WERI-Rb-1 (cell line): ENCODE measurements at regions not wholly inside any gene's neighbourhood (a gene's known extent, or its start where the extent isn't known, plus 50 kb on each side); places are given as distances from the start of the nearest gene placed in this dataset.

Experiments
- DNase-seq: peaks from one replicate; pipeline ENCODE4 v3.0.0-alpha.2; 2020
- H3K27ac ChIP-seq: fragments of 250-450 bp; sonication (Bioruptor Pico); 2 replicates; pipeline ENCODE4 v1.5.1; 2020; ENCODE audit warnings: mild to moderate bottlenecking, moderate library complexity
- H3K27me3 ChIP-seq: fragments of 250-450 bp; sonication (Bioruptor Pico); 2 replicates; pipeline ENCODE4 v1.5.1; 2021; ENCODE audit warnings: mild to moderate bottlenecking, low read depth, moderate library complexity; ENCODE audit not compliant: insufficient read depth, severe bottlenecking
- H3K36me3 ChIP-seq: fragments of 250-450 bp; sonication (Bioruptor Pico); 2 replicates; pipeline ENCODE4 v1.5.1; 2020; ENCODE audit warnings: mild to moderate bottlenecking, moderate library complexity
- H3K4me3 ChIP-seq: 2 replicates; pipeline ENCODE4 v1.5.1; 2011; ENCODE audit warnings: low read depth, mild to moderate bottlenecking, control low read depth, low read length
- H3K9me3 ChIP-seq: fragments of 250-450 bp; sonication (Bioruptor Pico); 2 replicates; pipeline ENCODE4 v1.5.1; 2021; ENCODE audit warnings: mild to moderate bottlenecking, moderate library complexity; ENCODE audit not compliant: severe bottlenecking
- TF ChIP-seq, protein P1 (sequence below): IDR thresholded peaks from 2 replicates; pipeline ENCODE4 v1.5.1; 2011; ENCODE audit warnings: low read depth, mild to moderate bottlenecking, control low read depth, inconsistent platforms, low read length

- Histone ChIP-seq H3K36me3 (no peaks in the 10 kb centered on the region), H3K4me3 (no peak overlapping the region), H3K27me3 (no peaks in the 10 kb centered on the region), H3K27ac (no peak overlapping the region; the same call in 1 of the 2 replicates), H3K9me3 (peaks cover 2% of the 10 kb centered on the region)
- TF ChIP-seq, protein P1, sequence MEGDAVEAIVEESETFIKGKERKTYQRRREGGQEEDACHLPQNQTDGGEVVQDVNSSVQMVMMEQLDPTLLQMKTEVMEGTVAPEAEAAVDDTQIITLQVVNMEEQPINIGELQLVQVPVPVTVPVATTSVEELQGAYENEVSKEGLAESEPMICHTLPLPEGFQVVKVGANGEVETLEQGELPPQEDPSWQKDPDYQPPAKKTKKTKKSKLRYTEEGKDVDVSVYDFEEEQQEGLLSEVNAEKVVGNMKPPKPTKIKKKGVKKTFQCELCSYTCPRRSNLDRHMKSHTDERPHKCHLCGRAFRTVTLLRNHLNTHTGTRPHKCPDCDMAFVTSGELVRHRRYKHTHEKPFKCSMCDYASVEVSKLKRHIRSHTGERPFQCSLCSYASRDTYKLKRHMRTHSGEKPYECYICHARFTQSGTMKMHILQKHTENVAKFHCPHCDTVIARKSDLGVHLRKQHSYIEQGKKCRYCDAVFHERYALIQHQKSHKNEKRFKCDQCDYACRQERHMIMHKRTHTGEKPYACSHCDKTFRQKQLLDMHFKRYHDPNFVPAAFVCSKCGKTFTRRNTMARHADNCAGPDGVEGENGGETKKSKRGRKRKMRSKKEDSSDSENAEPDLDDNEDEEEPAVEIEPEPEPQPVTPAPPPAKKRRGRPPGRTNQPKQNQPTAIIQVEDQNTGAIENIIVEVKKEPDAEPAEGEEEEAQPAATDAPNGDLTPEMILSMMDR, result no peak
- DNase-seq, result no peak
Observed at GRCh38 chr16:9371713-9372448, 280.4 kb downstream of the HAPSTR1 start.

DNA sequence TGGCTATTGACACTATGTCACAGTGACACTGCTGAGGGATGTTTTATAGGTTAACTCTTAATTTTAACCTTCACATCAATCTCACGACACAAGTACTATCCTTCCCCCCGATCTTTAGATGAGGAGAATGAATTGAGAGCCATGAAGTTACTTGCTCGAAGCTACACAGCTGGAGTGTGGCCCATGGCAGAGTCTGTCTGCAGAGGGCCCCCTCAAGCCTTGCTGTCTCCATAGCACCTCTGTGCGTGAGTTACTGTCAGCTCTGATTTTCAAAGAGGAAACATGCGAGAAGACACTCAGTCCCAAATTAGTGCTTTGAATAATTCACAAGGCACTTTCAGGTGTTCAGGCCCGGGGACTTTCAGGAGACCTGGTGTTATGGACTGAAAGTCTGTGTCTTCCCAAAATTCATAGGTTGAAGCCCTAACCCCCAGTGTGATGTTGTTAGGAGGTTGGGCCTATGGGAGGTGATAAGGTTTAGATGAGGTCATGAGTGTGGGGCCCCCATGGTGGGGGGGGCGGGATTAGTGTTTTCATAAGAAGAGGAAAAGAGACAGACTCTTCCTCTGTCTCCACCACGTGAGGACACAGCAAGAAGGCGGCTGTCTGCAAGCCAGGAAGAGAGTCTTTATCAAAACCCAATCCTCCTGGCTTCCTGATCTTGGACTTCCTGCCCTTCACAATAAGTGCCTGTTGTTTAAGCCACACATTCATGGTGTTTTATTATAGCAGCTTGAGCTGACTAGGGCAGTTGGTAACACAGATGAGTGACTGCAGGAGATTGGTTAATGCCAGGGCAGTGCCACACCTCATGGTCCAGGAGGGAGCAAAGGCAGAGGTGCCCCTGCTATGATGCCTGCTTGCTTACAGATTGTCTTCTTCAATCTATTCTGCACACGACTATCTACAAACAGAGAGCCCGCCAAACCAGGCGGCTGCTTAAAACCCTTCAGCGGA, 281.8 kb downstream of the HAPSTR1 start:
- Histone ChIP-seq H3K36me3 (no peaks in the 10 kb centered on the region), H3K4me3 (no peak overlapping the region), H3K27ac (peak overlapping the region; percentile 68), H3K9me3 (peaks cover 2% of the 10 kb centered on the region), H3K27me3 (no peaks in the 10 kb centered on the region)
- TF ChIP-seq, protein P1, result peak; percentile 56
- peak; percentile 79 for DNase-seq

DNA sequence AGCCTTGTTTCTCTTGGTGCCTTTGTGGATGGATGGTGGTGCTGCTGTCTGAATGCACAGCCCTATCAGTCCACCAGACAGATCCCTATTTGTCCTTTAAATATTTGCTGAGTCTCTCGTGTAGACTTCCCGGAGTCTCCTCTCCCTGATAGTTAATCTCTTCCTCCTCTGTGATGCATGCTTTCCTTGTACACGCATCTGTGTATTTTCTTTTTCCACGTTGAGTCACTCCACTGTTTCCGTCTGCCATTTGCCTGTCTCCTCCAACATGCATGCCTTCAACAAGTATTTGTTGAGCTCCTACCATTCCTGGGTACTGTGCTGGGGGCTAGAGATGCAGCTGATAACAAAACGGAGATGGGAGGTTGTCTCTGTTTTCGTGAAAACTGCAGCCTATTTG, 282.6 kb downstream of the HAPSTR1 start:
- TF ChIP-seq, protein P1, result no peak
- no peaks in the 10 kb centered on the region for H3K36me3 ChIP-seq
- H3K9me3 ChIP-seq, result peaks cover 2% of the 10 kb centered on the region
- DNase-seq, result no peak
- no peak overlapping the region for H3K4me3 ChIP-seq
- H3K27ac ChIP-seq, result peak overlapping the region; percentile 68; the same call in 1 of the 2 replicates
- H3K27me3 ChIP-seq, result no peaks in the 10 kb centered on the region

GRCh38 chr16:9378876-9379275, 287.4 kb downstream of the HAPSTR1 start:
- Histone ChIP-seq H3K27me3 (no peaks in the 10 kb centered on the region), H3K4me3 (no peak overlapping the region), H3K27ac (no peak overlapping the region), H3K9me3 (no peaks in the 10 kb centered on the region), H3K36me3 (no peaks in the 10 kb centered on the region)
- no peak for DNase-seq
- TF ChIP-seq, protein P1, result no peak

DNA sequence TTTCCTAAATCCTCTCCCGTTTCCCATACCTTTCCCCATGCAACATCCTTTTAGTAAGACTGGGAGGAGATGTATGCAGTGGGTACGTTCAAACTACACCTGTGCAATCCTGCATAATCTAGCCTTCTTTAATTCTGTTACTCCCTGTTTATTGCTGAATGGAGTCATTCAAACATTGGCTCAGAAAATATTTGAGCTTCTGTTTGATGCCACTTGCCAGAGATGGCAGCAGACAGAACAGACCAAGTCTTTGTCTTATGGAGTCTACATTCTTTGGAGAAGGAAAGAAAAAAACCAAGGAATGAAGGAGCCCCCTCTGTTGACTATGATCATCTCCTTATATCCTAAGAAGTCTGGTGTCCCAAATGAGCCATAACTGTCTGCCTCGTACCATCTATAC, 288.8 kb downstream of the HAPSTR1 start:
- Histone ChIP-seq H3K9me3 (no peaks in the 10 kb centered on the region), H3K4me3 (no peak overlapping the region), H3K36me3 (no peaks in the 10 kb centered on the region), H3K27ac (no peak overlapping the region), H3K27me3 (no peaks in the 10 kb centered on the region)
- TF ChIP-seq, protein P1, result no peak
- DNase-seq, result no peak
